ENCODE measurements at regions not wholly inside any gene's neighbourhood (a gene's known extent, or its start where the extent isn't known, plus 50 kb on each side); places are given as distances from the start of the nearest gene placed in this dataset.

- H3K27ac ChIP-seq (ENCODE audit: low read length): no peak overlapping the region
- H3K9ac ChIP-seq (ENCODE audit: low read depth, low read length): no peak overlapping the region
- H3K9me3 ChIP-seq (ENCODE audit: insufficient read depth, low read length, severe bottlenecking): no peaks in the 10 kb centered on the region
- no peak overlapping the region for H3K4me3 ChIP-seq (ENCODE audit: low read depth in 1 of 2, low read length in 2 of 2)
- no peak for TF ChIP-seq EZH2 (IDR thresholded peaks at IDR 0.05; ENCODE audit: borderline replicate concordance, low read depth, low read length, severe bottlenecking)
- no peak for TF ChIP-seq CTCF (IDR thresholded peaks at IDR 0.05; ENCODE audit: borderline replicate concordance, extremely low read depth, low read length, poor library complexity, severe bottlenecking)
- no peak overlapping the region for H3K4me2 ChIP-seq (ENCODE audit: insufficient read depth, low read length)
- no peaks in the 10 kb centered on the region for H3K27me3 ChIP-seq (ENCODE audit: insufficient read depth, low read length, poor library complexity)
- H4K20me1 ChIP-seq (ENCODE audit: insufficient read depth, low read length): no peaks in the 10 kb centered on the region
- H3K4me1 ChIP-seq (ENCODE audit: insufficient read depth, low read length): no peaks in the 10 kb centered on the region
- DNase-seq: no peak
- no peaks in the 10 kb centered on the region for H3K36me3 ChIP-seq (ENCODE audit: insufficient read depth, low read length)
- no peaks in the 10 kb centered on the region for H3K79me2 ChIP-seq (ENCODE audit: insufficient read depth, low read length)
- no peak for ATAC-seq (ENCODE audit: insufficient read depth, low read depth)
- no peak overlapping the region for H2AFZ ChIP-seq (ENCODE audit: low read depth, low read length)
Measured at GRCh38 chr2:14321357-14321756, 311.2 kb upstream of the LRATD1 start.

GRCh38 chr2:14322306-14322705 lies 310.2 kb upstream of the LRATD1 start:
- Histone ChIP-seq H3K9me3 (ENCODE audit: insufficient read depth, low read length, severe bottlenecking) (no peaks in the 10 kb centered on the region), H3K27me3 (ENCODE audit: insufficient read depth, low read length, poor library complexity) (no peaks in the 10 kb centered on the region), H3K36me3 (ENCODE audit: insufficient read depth, low read length) (no peaks in the 10 kb centered on the region), H2AFZ (ENCODE audit: low read depth, low read length) (no peak overlapping the region), H3K4me2 (ENCODE audit: insufficient read depth, low read length) (no peak overlapping the region), H3K4me3 (ENCODE audit: low read depth in 1 of 2, low read length in 2 of 2) (no peak overlapping the region), H3K79me2 (ENCODE audit: insufficient read depth, low read length) (no peaks in the 10 kb centered on the region), H4K20me1 (ENCODE audit: insufficient read depth, low read length) (no peaks in the 10 kb centered on the region), H3K27ac (ENCODE audit: low read length) (no peak overlapping the region), H3K9ac (ENCODE audit: low read depth, low read length) (no peak overlapping the region), H3K4me1 (ENCODE audit: insufficient read depth, low read length) (no peaks in the 10 kb centered on the region)
- ATAC-seq (ENCODE audit: insufficient read depth, low read depth) (no peak), DNase-seq (no peak)
- TF ChIP-seq CTCF (IDR thresholded peaks at IDR 0.05; ENCODE audit: borderline replicate concordance, extremely low read depth, low read length, poor library complexity, severe bottlenecking) (no peak), EZH2 (IDR thresholded peaks at IDR 0.05; ENCODE audit: borderline replicate concordance, low read depth, low read length, severe bottlenecking) (no peak)

- H4K20me1 ChIP-seq (ENCODE audit: insufficient read depth, low read length): no peaks in the 10 kb centered on the region
- H3K4me2 ChIP-seq (ENCODE audit: insufficient read depth, low read length): no peak overlapping the region
- no peaks in the 10 kb centered on the region for H3K4me1 ChIP-seq (ENCODE audit: insufficient read depth, low read length)
- no peaks in the 10 kb centered on the region for H3K9me3 ChIP-seq (ENCODE audit: insufficient read depth, low read length, severe bottlenecking)
- H3K9ac ChIP-seq (ENCODE audit: low read depth, low read length): no peak overlapping the region
- H3K4me3 ChIP-seq (ENCODE audit: low read depth in 1 of 2, low read length in 2 of 2): no peak overlapping the region
- DNase-seq (no peak), ATAC-seq (ENCODE audit: insufficient read depth, low read depth) (no peak)
- H3K27ac ChIP-seq (ENCODE audit: low read length): no peak overlapping the region
- no peaks in the 10 kb centered on the region for H3K79me2 ChIP-seq (ENCODE audit: insufficient read depth, low read length)
- no peaks in the 10 kb centered on the region for H3K27me3 ChIP-seq (ENCODE audit: insufficient read depth, low read length, poor library complexity)
- no peak overlapping the region for H2AFZ ChIP-seq (ENCODE audit: low read depth, low read length)
- TF ChIP-seq CTCF (IDR thresholded peaks at IDR 0.05; ENCODE audit: borderline replicate concordance, extremely low read depth, low read length, poor library complexity, severe bottlenecking): no peak
- TF ChIP-seq EZH2 (IDR thresholded peaks at IDR 0.05; ENCODE audit: borderline replicate concordance, low read depth, low read length, severe bottlenecking): no peak
- H3K36me3 ChIP-seq (ENCODE audit: insufficient read depth, low read length): no peaks in the 10 kb centered on the region
Measured at GRCh38 chr2:14324308-14324707, 308.2 kb upstream of the LRATD1 start.

GRCh38 chr2:14330884-14331283 lies 301.6 kb upstream of the LRATD1 start:
- ATAC-seq (ENCODE audit: insufficient read depth, low read depth) (no peak), DNase-seq (no peak)
- Histone ChIP-seq H4K20me1 (ENCODE audit: insufficient read depth, low read length) (no peaks in the 10 kb centered on the region), H3K79me2 (ENCODE audit: insufficient read depth, low read length) (no peaks in the 10 kb centered on the region), H3K27me3 (ENCODE audit: insufficient read depth, low read length, poor library complexity) (no peaks in the 10 kb centered on the region), H3K27ac (ENCODE audit: low read length) (no peak overlapping the region), H3K36me3 (ENCODE audit: insufficient read depth, low read length) (no peaks in the 10 kb centered on the region), H3K4me3 (ENCODE audit: low read depth in 1 of 2, low read length in 2 of 2) (no peak overlapping the region), H3K9ac (ENCODE audit: low read depth, low read length) (no peak overlapping the region), H3K4me2 (ENCODE audit: insufficient read depth, low read length) (no peak overlapping the region), H3K4me1 (ENCODE audit: insufficient read depth, low read length) (no peaks in the 10 kb centered on the region), H2AFZ (ENCODE audit: low read depth, low read length) (no peak overlapping the region), H3K9me3 (ENCODE audit: insufficient read depth, low read length, severe bottlenecking) (no peaks in the 10 kb centered on the region)
- TF ChIP-seq EZH2 (IDR thresholded peaks at IDR 0.05; ENCODE audit: borderline replicate concordance, low read depth, low read length, severe bottlenecking): no peak
- TF ChIP-seq CTCF (IDR thresholded peaks at IDR 0.05; ENCODE audit: borderline replicate concordance, extremely low read depth, low read length, poor library complexity, severe bottlenecking): no peak
